ENCODE measurements at regions not wholly inside any gene's neighbourhood (a gene's known extent, or its start where the extent isn't known, plus 50 kb on each side); places are given as distances from the start of the nearest gene placed in this dataset.
"Not testable (repeated sequence)": the region's sequence is repeated elsewhere in the genome, so short reads cannot be mapped to it uniquely, and the experiment has no call there.

DNA sequence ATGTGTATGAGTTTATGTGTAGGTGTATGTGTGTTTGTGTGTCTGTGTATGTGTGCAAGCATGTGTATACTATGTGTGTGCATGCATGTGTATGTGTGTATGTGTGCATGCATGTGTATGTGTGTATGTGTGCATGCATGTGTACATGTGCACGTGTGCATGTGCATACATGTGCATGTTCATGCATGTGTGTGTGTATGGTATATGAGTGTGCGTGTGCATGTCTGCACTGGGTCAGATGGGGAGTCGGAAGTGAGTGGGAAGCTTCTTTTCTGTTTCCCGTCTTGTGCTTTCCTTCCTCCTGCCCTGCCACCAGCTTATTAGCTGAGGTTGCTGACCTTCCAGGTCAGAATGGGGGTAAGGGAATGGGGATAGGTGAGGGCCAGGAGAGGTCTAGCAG, 174.7 kb downstream of the MAP2K4 start:
- peaks cover 5% of the 10 kb centered on the region for H3K9me3 Mint-ChIP-seq
- H3K4me1 Mint-ChIP-seq, result no peaks in the 10 kb centered on the region
- no peaks in the 10 kb centered on the region for H3K36me3 Mint-ChIP-seq
- H3K27me3 Mint-ChIP-seq (ENCODE audit: low read depth), result no peaks in the 10 kb centered on the region
- no peak overlapping the region for H3K27ac Mint-ChIP-seq
- H3K4me3 Mint-ChIP-seq, result no peak overlapping the region
- TF ChIP-seq, protein P1, sequence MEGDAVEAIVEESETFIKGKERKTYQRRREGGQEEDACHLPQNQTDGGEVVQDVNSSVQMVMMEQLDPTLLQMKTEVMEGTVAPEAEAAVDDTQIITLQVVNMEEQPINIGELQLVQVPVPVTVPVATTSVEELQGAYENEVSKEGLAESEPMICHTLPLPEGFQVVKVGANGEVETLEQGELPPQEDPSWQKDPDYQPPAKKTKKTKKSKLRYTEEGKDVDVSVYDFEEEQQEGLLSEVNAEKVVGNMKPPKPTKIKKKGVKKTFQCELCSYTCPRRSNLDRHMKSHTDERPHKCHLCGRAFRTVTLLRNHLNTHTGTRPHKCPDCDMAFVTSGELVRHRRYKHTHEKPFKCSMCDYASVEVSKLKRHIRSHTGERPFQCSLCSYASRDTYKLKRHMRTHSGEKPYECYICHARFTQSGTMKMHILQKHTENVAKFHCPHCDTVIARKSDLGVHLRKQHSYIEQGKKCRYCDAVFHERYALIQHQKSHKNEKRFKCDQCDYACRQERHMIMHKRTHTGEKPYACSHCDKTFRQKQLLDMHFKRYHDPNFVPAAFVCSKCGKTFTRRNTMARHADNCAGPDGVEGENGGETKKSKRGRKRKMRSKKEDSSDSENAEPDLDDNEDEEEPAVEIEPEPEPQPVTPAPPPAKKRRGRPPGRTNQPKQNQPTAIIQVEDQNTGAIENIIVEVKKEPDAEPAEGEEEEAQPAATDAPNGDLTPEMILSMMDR (IDR thresholded peaks at IDR 0.05; ENCODE audit: unreplicated experiment), result no peak
- DNase-seq (ENCODE audit: low spot score in 2 of 2, unreplicated experiment in 2 of 2), result no peak

DNA sequence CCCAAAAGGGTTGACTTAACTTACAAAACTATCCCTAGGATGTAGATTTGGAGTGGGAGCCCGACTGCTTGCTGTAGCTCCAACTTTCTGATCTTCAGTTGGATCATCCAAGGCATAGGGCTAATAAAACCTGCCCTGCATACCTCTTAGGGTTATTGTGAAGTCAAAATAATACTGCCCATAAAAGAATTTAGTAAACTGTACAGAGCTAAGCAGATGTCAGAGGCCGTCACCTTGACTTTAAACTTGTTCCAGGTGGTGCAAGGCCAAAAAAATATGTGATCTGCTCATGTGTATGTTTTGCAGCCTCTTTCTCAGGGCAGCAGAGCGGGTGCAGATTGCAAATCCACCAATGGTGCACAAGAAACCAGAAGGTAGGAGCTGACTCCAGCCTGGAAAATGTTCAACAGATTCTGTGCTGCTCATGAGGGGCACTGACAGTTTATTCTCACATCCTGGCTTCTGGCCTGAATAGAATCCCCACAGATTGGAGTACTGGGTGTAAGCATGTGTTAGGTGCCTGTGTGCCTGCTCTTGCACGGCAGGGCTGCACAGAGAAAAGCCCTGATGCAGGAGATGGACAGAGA, 180.7 kb downstream of the MAP2K4 start:
- Mint-ChIP-seq H3K27ac (no peak overlapping the region), H3K4me3 (no peak overlapping the region), H3K27me3 (ENCODE audit: low read depth) (no peaks in the 10 kb centered on the region), H3K4me1 (no peaks in the 10 kb centered on the region), H3K9me3 (peaks cover 16% of the 10 kb centered on the region), H3K36me3 (no peaks in the 10 kb centered on the region)
- TF ChIP-seq, protein P1 (IDR thresholded peaks at IDR 0.05; ENCODE audit: unreplicated experiment), result no peak
- DNase-seq (ENCODE audit: low spot score in 2 of 2, unreplicated experiment in 2 of 2), result no peak

DNA sequence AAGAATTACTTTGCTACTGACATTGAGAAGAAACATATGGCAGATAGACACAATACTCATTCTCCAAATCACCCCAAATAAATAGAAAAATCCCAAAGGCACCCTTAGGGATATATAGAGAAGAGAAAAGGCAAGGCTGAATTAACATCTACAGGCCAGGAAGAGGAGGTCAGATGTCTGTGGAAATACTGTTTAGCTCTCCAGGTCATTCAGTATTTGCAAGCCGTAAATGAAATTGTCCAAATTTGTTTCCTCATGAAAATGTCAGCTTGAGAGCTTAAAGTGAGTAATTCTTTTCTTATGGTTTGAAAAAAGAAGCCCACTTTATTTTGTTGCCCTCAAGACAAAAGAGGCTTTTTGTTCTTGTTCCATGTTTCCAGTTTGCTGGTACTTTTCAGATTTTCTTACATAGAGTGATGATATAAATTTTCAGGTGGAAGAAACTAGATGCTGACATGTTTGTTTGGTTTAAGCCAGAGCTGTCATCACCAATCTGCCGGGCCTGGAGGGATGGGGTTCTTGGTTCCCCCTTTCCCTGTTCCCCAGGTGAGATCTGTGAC, 189.0 kb downstream of the MAP2K4 start:
- Mint-ChIP-seq H3K4me1 (peaks cover 3% of the 10 kb centered on the region), H3K9me3 (no peaks in the 10 kb centered on the region), H3K36me3 (no peaks in the 10 kb centered on the region), H3K27ac (no peak overlapping the region), H3K27me3 (ENCODE audit: low read depth) (peaks cover 6% of the 10 kb centered on the region), H3K4me3 (no peak overlapping the region)
- DNase-seq (ENCODE audit: low spot score in 2 of 2, unreplicated experiment in 2 of 2), result no peak
- TF ChIP-seq, protein P1 (IDR thresholded peaks at IDR 0.05; ENCODE audit: unreplicated experiment), result no peak

DNA sequence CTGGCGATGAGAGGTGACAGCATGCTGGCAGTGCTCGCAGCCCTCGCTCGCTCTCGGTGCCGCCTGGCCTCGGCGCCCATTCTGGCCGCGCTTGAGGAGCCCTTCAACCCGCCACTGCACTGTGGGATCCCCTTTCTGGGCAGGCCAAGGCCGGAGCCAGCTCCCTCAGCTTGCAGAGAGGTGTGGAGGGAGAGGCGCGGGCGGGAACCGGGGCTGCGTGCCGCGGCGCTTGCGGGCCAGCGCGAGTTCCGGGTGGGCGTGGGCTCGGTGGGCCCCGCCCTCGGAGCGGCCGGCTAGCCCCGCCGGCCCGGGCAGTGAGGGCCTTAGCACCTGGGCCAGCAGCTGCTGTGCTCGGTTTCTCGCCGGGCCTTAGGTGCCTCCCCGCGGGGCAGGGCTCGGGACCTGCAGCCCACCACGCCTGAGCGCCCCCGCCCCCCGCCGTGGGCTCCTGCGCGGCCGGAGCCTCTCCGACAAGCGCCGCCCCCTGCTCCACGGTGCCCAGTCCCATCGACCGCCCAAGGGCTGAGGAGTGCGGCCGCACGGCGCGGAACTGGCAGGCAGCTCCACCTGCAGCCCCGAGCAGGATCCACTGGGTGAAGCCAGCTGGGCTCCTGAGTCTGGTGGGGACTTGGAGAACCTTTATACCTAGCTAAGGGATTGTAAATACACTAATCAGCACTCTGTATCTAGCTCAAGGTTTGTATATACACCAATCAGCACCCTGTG, 200.2 kb downstream of the MAP2K4 start:
- H3K4me1 Mint-ChIP-seq; H3K27ac Mint-ChIP-seq; H3K36me3 Mint-ChIP-seq; H3K4me3 Mint-ChIP-seq; DNase-seq (ENCODE audit: low spot score in 2 of 2, unreplicated experiment in 2 of 2): not testable (repeated sequence)
- H3K27me3 Mint-ChIP-seq (ENCODE audit: low read depth), result peaks cover 19% of the 10 kb centered on the region
- H3K9me3 Mint-ChIP-seq, result peaks cover 10% of the 10 kb centered on the region

DNA sequence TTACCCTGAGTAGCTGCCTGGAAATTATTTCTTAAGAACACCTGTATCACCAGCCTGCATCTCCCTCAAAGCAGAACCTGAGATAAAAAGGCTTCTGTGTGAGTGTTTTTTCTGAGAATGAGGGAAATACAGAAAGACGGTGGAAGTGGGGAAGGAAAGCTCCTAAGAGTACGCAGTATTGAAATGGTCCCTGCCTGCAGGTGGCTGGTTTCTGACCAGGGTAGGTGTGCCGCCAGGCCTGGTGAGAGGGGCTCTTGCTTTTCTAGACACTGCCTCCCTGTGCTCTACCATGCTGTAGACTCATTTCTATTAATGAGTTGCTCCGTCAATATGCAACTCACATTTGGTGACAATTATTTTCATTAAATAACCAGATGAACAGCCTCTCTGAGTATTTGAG, 201.7 kb downstream of the MAP2K4 start:
- Mint-ChIP-seq H3K9me3 (peaks cover 13% of the 10 kb centered on the region), H3K4me3 (no peak overlapping the region), H3K36me3 (peaks cover 4% of the 10 kb centered on the region), H3K27ac (no peak overlapping the region), H3K4me1 (peaks cover under 1% of the 10 kb centered on the region), H3K27me3 (ENCODE audit: low read depth) (peaks cover 19% of the 10 kb centered on the region)
- DNase-seq (ENCODE audit: low spot score in 2 of 2, unreplicated experiment in 2 of 2), result no peak
- TF ChIP-seq, protein P1 (IDR thresholded peaks at IDR 0.05; ENCODE audit: unreplicated experiment), result no peak

DNA sequence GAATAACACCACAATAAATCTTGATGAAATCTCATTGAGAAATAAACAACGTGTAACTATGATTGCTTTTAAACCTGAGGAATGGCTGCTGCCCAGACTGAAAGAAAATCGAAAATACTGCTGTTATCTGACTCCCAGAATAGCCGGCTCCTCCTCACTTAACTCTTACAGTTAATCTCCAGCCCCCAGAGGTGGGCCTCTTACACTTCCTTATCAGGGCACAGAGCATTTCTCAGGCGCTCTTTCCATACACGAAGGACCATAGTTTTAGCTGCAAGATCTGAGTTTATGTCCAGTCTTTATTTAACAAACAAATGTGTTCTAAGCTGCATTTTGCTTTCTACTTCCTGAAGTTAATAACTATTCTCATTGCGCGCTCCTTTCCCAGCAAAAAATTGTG, 206.9 kb downstream of the MAP2K4 start:
- Mint-ChIP-seq H3K9me3 (peaks cover 3% of the 10 kb centered on the region), H3K4me1 (peaks cover 27% of the 10 kb centered on the region), H3K36me3 (no peaks in the 10 kb centered on the region), H3K27me3 (ENCODE audit: low read depth) (peaks cover 13% of the 10 kb centered on the region), H3K27ac (peak overlapping the region; percentile 80), H3K4me3 (no peak overlapping the region)
- TF ChIP-seq, protein P1 (IDR thresholded peaks at IDR 0.05; ENCODE audit: unreplicated experiment), result no peak
- no peak for DNase-seq (ENCODE audit: low spot score in 2 of 2, unreplicated experiment in 2 of 2)
